PC-9 (cell line): ENCODE measurements at regions not wholly inside any gene's neighbourhood (a gene's known extent, or its start where the extent isn't known, plus 50 kb on each side); places are given as distances from the start of the nearest gene placed in this dataset.

ENCODE experiments used
- CTCF ChIP-seq: fragments of 200-600 bp; sonication (generic); conservative IDR thresholded peaks from 2 replicates; pipeline ENCODE4 v1.6.1; 2017; ENCODE audit warnings: mixed run types, antibody characterized with exemption, mild to moderate bottlenecking, moderate library complexity
- EZH2 ChIP-seq: fragments of 200-600 bp; sonication (generic); IDR thresholded peaks from 2 replicates; pipeline ENCODE4 v1.8.0; 2017; ENCODE audit warnings: antibody characterized with exemption, low read depth

DNA sequence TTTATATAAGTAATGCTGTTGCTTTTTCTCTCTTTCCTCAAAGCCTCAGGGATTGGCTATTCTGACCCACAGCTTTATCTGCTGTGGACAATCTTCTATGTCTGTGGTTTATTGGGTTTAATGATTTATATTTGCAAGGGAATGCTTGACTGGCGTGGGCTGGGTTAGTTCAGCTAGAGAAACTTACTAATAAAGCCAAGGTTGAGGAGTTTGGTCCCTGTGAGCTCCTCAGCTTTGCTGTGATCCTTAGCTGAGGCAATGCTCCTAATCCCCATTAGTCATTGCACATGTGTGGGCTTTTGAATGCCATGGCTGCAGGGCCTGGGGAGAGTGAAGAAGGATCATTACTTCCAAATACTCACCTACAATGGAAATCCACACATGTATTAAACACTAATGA lies 179.3 kb downstream of the ZNF326 start:
- TF ChIP-seq EZH2 (no peak), CTCF (no peak)
